HUES48 (cell line): ENCODE measurements at regions not wholly inside any gene's neighbourhood (a gene's known extent, or its start where the extent isn't known, plus 50 kb on each side); places are given as distances from the start of the nearest gene placed in this dataset.
"Not testable (repeated sequence)": the region's sequence is repeated elsewhere in the genome, so short reads cannot be mapped to it uniquely, and the experiment has no call there.

Experiments used
- H3K27ac ChIP-seq: one replicate; pipeline ENCODE4 v1.7.0; 2013; ENCODE audit warnings: low read depth, low read length, inconsistent platforms
- H3K27me3 ChIP-seq: 2 replicates; pipeline ENCODE4 v1.6.1; 2013; ENCODE audit warnings: mild to moderate bottlenecking, low read length; ENCODE audit not compliant: control insufficient read depth, insufficient read depth
- H3K36me3 ChIP-seq: 2 replicates; pipeline ENCODE4 v1.6.1; 2013; ENCODE audit warnings: low read length; ENCODE audit not compliant: control insufficient read depth, insufficient read depth
- H3K4me1 ChIP-seq: 2 replicates; pipeline ENCODE4 v1.6.1; 2013; ENCODE audit warnings: mild to moderate bottlenecking, low read length; ENCODE audit not compliant: control insufficient read depth, insufficient read depth
- H3K4me3 ChIP-seq: 2 replicates; pipeline ENCODE4 v1.5.1; 2013; ENCODE audit warnings: mild to moderate bottlenecking, low read depth, low read length
- H3K9ac ChIP-seq: 2 replicates; pipeline ENCODE4 v1.6.1; 2013; ENCODE audit warnings: mild to moderate bottlenecking, low read depth, low read length, moderate library complexity
- H3K9me3 ChIP-seq: 2 replicates; pipeline ENCODE4 v1.6.1; 2013; ENCODE audit warnings: low read length; ENCODE audit not compliant: control insufficient read depth, insufficient read depth

GRCh38 chr5:58185801-58186200 is 274.1 kb downstream of the PLK2 start:
- H3K4me3 ChIP-seq = no peak overlapping the region
- no peaks in the 10 kb centered on the region for H3K27me3 ChIP-seq
- no peaks in the 10 kb centered on the region for H3K36me3 ChIP-seq
- no peak overlapping the region for H3K9ac ChIP-seq
- H3K4me1 ChIP-seq = peaks cover 11% of the 10 kb centered on the region; the same call in 1 of the 2 replicates
- H3K9me3 ChIP-seq = no peaks in the 10 kb centered on the region
- H3K27ac ChIP-seq = no peak overlapping the region

- H3K27me3 ChIP-seq = no peaks in the 10 kb centered on the region
- no peak overlapping the region for H3K9ac ChIP-seq
- no peaks in the 10 kb centered on the region for H3K36me3 ChIP-seq
- H3K27ac ChIP-seq = no peak overlapping the region
- no peak overlapping the region for H3K4me3 ChIP-seq
- H3K4me1 ChIP-seq = peaks cover 11% of the 10 kb centered on the region; the same call in 1 of the 2 replicates
- H3K9me3 ChIP-seq = no peaks in the 10 kb centered on the region
These were observed 274.5 kb downstream of the PLK2 start for GRCh38 chr5:58185397-58185796.

DNA sequence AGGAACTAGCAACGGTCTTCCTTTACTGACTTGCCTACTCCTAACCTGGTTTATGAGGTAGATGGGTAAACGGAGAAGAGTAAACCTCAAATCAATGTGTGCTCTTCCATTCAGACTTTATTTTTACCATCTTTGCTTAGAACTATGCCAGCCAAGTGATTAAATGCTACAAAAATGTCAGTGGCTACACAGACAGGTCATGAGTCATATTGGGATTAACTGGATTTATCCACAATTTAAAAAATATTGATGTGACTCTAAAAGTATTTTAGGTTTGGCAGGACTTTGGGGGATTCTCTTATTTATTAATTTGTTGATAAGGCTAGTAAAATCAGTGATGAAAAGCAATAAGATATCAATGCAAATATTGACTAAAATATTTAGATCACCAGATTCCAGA is 275.0 kb downstream of the PLK2 start:
- Histone ChIP-seq H3K27ac (no peak overlapping the region), H3K9ac (no peak overlapping the region), H3K4me1 (peaks cover 11% of the 10 kb centered on the region; the same call in 1 of the 2 replicates)

GRCh38 chr5:58183786-58184085 is 276.1 kb downstream of the PLK2 start:
- Histone ChIP-seq H3K36me3 (no peaks in the 10 kb centered on the region), H3K27me3 (no peaks in the 10 kb centered on the region), H3K4me1 (peaks cover 11% of the 10 kb centered on the region; the same call in 1 of the 2 replicates), H3K9ac (no peak overlapping the region), H3K4me3 (no peak overlapping the region), H3K9me3 (no peaks in the 10 kb centered on the region), H3K27ac (no peak overlapping the region)

More for the DNA sequence above, 275.0 kb downstream of the PLK2 start:
- Histone ChIP-seq H3K36me3 (no peaks in the 10 kb centered on the region), H3K4me3 (no peak overlapping the region), H3K9me3 (no peaks in the 10 kb centered on the region), H3K27me3 (no peaks in the 10 kb centered on the region)

GRCh38 chr5:58183078-58183785 is 276.7 kb downstream of the PLK2 start:
- no peaks in the 10 kb centered on the region for H3K9me3 ChIP-seq
- no peak overlapping the region for H3K9ac ChIP-seq
- H3K27ac ChIP-seq = no peak overlapping the region
- no peaks in the 10 kb centered on the region for H3K27me3 ChIP-seq
- no peaks in the 10 kb centered on the region for H3K36me3 ChIP-seq
- H3K4me1 ChIP-seq = peaks cover 8% of the 10 kb centered on the region; the same call in 1 of the 2 replicates
- H3K4me3 ChIP-seq = no peak overlapping the region

GRCh38 chr5:58182287-58182841 is 277.5 kb downstream of the PLK2 start:
- Histone ChIP-seq H3K27me3 (no peaks in the 10 kb centered on the region), H3K4me3 (no peak overlapping the region), H3K4me1 (peaks cover 3% of the 10 kb centered on the region; the same call in 1 of the 2 replicates), H3K9ac (no peak overlapping the region), H3K36me3 (no peaks in the 10 kb centered on the region), H3K27ac (no peak overlapping the region), H3K9me3 (no peaks in the 10 kb centered on the region)

DNA sequence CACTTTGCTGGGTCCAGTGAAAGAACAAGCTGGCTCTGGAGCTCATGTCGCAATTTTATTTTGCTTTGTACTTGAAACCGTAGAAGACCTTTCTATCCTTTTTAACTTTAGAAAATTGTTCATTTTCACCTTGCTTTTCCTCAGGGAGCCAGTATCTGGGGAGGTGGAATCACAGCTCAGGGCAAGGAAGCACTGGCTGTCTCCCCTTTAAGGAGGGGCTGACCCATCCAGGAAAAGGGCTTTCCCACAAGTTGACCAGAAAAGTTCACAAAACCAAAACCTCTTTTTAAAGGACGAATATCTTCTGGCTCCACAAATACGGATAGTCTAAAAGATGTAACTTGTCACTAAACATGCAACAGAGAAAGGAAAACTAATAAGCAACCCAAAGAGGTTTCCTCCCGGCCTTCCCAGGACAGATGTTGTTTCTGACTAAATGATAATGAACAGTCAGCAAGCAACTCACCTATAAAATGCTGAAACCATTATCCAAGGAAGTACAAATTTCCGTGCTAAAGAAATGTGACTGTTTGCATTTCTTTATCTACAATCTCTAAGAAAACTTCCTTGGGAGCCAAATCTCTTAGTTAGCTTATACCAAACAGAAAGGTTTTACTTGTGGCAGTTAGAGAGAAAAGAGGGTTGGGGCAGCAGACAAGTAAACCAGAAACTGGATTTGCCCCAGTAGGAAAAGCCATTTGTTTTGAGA is 278.2 kb downstream of the PLK2 start:
- H3K27ac ChIP-seq = no peak overlapping the region
- H3K27me3 ChIP-seq = no peaks in the 10 kb centered on the region
- no peak overlapping the region for H3K4me3 ChIP-seq
- peaks cover 3% of the 10 kb centered on the region; the same call in 1 of the 2 replicates for H3K4me1 ChIP-seq
- no peak overlapping the region for H3K9ac ChIP-seq
- no peaks in the 10 kb centered on the region for H3K9me3 ChIP-seq
- H3K36me3 ChIP-seq = no peaks in the 10 kb centered on the region

DNA sequence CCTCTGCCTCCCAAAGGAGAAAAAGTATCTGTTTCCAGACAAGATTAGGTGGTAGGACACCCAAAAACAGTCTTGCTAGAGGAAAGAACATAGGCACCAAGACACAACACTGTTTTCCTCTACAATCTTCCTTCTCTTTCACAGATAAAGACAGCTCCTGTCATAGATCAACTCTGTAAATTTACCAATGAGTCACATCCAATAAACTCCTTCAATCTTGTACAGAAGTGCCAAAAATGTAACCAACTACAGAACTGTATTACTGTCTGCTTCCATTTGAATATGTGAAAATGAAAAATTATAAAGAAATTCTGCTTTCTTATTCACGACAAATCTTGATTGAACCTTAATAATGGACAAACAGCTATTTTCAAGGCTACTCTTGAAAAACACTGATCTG is 286.9 kb downstream of the PLK2 start:
- H3K4me3 ChIP-seq = no peak overlapping the region

DNA sequence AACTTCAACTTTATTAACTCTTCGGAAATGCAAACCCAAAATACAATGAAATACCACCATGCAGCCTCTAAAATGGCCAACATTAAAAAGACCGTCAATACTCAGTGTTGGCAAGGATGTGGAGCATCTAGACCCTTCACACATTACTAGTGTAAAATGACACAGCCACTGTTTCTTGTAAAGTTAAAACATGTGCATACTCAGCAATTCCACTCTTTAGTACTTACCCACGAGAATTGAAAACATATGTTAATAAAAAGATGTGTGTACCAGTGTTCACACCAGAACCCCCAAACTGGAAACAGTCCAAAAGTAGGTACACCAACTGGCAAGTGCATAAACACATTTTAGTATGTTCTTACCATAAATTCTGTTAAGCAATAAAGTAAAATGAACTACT is 294.7 kb downstream of the PLK2 start:
- Histone ChIP-seq H3K36me3 (no peaks in the 10 kb centered on the region), H3K9me3 (no peaks in the 10 kb centered on the region), H3K9ac (no peak overlapping the region), H3K4me1 (no peaks in the 10 kb centered on the region), H3K27ac (no peak overlapping the region), H3K4me3 (no peak overlapping the region), H3K27me3 (no peaks in the 10 kb centered on the region)

More for the DNA sequence above, 286.9 kb downstream of the PLK2 start:
- no peaks in the 10 kb centered on the region for H3K9me3 ChIP-seq
- H3K9ac ChIP-seq = no peak overlapping the region
- no peak overlapping the region for H3K27ac ChIP-seq
- H3K4me1 ChIP-seq = no peaks in the 10 kb centered on the region
- H3K36me3 ChIP-seq = no peaks in the 10 kb centered on the region
- no peaks in the 10 kb centered on the region for H3K27me3 ChIP-seq

DNA sequence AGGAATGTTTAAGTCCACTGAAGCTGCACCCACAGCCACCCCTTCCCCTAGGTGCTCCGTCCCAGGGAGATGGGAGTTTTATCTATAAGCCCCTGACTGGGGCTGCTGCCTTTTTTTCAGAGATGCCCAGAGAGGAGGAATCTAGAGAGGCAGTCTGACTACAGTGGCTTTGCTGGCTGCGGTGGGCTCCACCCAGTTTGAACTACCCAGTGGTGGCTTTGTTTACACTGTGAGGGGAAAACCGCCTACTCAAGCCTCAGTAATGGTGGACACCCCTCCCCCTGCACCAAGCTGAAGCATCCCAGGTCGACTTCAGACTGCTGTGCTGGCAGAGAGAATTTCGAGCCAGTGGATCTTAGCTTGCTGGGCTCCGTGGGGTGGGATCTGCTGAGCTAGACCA is 298.0 kb downstream of the PLK2 start:
- not testable (repeated sequence) for H3K27me3 ChIP-seq, H3K36me3 ChIP-seq, H3K4me1 ChIP-seq, H3K9me3 ChIP-seq, H3K27ac ChIP-seq, H3K4me3 ChIP-seq, H3K9ac ChIP-seq

DNA sequence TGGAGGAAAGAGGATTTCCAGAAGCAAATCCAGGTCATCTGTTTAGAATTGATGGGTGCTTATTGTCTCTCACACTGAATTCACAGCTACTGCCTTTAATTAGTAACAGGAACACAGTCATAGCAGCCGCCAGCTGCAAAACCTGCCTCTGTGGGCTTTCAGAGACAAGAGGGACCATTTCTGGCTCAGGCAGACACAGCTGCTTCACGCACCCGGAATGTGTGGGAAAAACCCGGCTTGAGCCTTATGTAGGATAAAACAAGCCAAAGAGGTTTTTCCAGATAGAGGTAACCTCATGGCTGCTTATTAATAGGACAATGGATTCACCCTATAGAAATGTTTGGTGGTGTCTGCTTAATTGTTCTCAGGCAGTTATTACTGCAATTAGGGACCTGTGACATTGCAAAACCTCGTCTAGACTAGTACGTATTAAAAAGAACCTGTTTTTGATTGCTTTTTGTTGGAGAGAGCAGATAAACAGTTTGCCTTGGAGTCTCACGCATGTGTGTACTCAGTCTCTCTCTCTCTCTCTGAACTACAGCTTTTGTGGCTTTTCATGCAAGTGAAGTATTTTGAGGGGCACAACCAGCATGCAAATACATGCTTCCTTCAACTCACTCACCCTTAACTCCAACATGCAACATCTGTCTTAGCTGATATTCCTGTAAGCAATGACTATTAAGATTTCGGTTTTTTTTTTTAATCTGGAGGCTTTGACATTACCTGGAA is 302.7 kb downstream of the PLK2 start:
- H3K36me3 ChIP-seq = no peaks in the 10 kb centered on the region
- H3K27ac ChIP-seq = no peak overlapping the region
- no peaks in the 10 kb centered on the region for H3K9me3 ChIP-seq
- H3K9ac ChIP-seq = no peak overlapping the region
- no peaks in the 10 kb centered on the region for H3K27me3 ChIP-seq
- no peak overlapping the region for H3K4me3 ChIP-seq
- no peaks in the 10 kb centered on the region for H3K4me1 ChIP-seq
